K562 (cell line): ENCODE measurements at regions not wholly inside any gene's neighbourhood (a gene's known extent, or its start where the extent isn't known, plus 50 kb on each side); places are given as distances from the start of the nearest gene placed in this dataset.

Experiments
- CBFB ChIP-seq: sonication (generic); formaldehyde crosslinking; IDR thresholded peaks from 2 replicates; pipeline ENCODE4 v1.4.0; 2020; ENCODE audit warnings: mild to moderate bottlenecking, missing genetic modification reagents
- CC2D1A ChIP-seq: fragments of 450-650 bp; IDR thresholded peaks from 2 replicates; pipeline ENCODE4 v1.6.1; 2017; ENCODE audit warnings: mild to moderate bottlenecking
- CHAMP1 ChIP-seq: fragments of 450-650 bp; IDR thresholded peaks from 2 replicates; pipeline ENCODE4 v1.6.1; 2016; ENCODE audit warnings: mild to moderate bottlenecking
- CTCF ChIP-seq, 3 experiments: IDR thresholded peaks in 2 of 3; conservative IDR thresholded peaks in 1 of 3; 2 replicates each; pipeline ENCODE4 v1.5.1; 2011 to 2012; ENCODE audit warnings: low read length in 3 of 3, mild to moderate bottlenecking in 3 of 3, control low read depth in 2 of 3, improper control_type of control experiment in 1 of 3, inconsistent platforms in 1 of 3, low read depth in 1 of 3, mixed read lengths in 1 of 3, moderate library complexity in 1 of 3; ENCODE audit not compliant: insufficient read depth in 2 of 3
- EP300 ChIP-seq: IDR thresholded peaks from 2 replicates; pipeline ENCODE4 v1.6.1; 2012; ENCODE audit warnings: low read length, improper control_type of control experiment
- PATZ1 ChIP-seq: fragments of 250-450 bp; sonication (Bioruptor Pico); IDR thresholded peaks from 2 replicates; pipeline ENCODE4 v1.5.0; 2020; ENCODE audit warnings: mild to moderate bottlenecking, borderline replicate concordance
- POLR2A ChIP-seq: fragments of 450-650 bp; conservative IDR thresholded peaks from 2 replicates; pipeline ENCODE4 v1.6.1; 2016
- POLR2AphosphoS2 ChIP-seq: IDR thresholded peaks from 2 replicates; pipeline ENCODE4 v1.6.1; 2012; ENCODE audit warnings: low read length, improper control_type of control experiment
- SMARCC2 ChIP-seq: fragments of 450-650 bp; IDR thresholded peaks from 2 replicates; pipeline ENCODE4 v1.6.1; 2017; ENCODE audit warnings: antibody characterized with exemption, moderate library complexity, mild to moderate bottlenecking, low read depth
- STAG1 ChIP-seq: sonication (generic); formaldehyde crosslinking; IDR thresholded peaks from 2 replicates; pipeline ENCODE4 v1.5.0; 2020; ENCODE audit warnings: missing genetic modification reagents, borderline replicate concordance
- ZBTB12 ChIP-seq: fragments of 250-450 bp; sonication (Bioruptor Pico); IDR thresholded peaks from 2 replicates; pipeline ENCODE4 v1.4.0; 2020
- ZBTB49 ChIP-seq: sonication (generic); formaldehyde crosslinking; IDR thresholded peaks from 2 replicates; pipeline ENCODE4 v1.8.0; 2022; ENCODE audit warnings: missing genetic modification reagents, mild to moderate bottlenecking, borderline replicate concordance
- ZNF398 ChIP-seq: fragments of 250-450 bp; sonication (Bioruptor Pico); IDR thresholded peaks from 2 replicates; pipeline ENCODE4 v1.8.0; 2021; ENCODE audit warnings: moderate library complexity, mild to moderate bottlenecking, inconsistent platforms
- TF ChIP-seq, protein P1 (sequence below): conservative IDR thresholded peaks from 2 replicates; pipeline ENCODE4 v1.6.1; 2011; ENCODE audit warnings: low read depth, mild to moderate bottlenecking, low read length; ENCODE audit not compliant: control insufficient read depth

DNA sequence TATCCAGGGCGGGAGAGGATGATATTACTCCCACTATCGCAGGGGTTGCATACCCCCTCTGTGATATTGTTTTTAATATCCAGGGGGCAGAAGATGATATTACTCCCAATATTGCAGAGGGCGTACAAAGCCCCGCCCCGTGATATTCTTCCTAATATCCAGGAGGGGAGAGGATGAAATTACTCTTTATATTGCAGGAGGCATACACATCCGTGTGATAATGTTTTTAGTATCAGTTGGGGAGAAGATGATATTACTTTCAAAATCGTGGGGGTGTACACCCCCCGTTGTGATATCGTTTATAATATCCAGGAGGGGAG, 52.9 kb upstream of the OXA1L start:
- TF ChIP-seq POLR2A (no peak), CHAMP1 (no peak), ZBTB12 (CRISPR knock-in tag) (no peak), PATZ1 (CRISPR knock-in tag) (no peak), STAG1 (no peak), CTCF (IDR thresholded peaks at IDR 0.05 in 2 of 3, conservative IDR thresholded peaks at IDR 0.05 in 1 of 3; ENCODE audit: insufficient read depth in 2 of 3, low read depth in 1 of 3, low read length in 3 of 3) (no peak), CBFB (CRISPR knock-in tag) (no peak), EP300 (no peak), SMARCC2 (no peak), ZBTB49 (no peak), ZNF398 (CRISPR knock-in tag) (no peak), CC2D1A (no peak), POLR2AphosphoS2 (no peak)
- TF ChIP-seq, protein P1, sequence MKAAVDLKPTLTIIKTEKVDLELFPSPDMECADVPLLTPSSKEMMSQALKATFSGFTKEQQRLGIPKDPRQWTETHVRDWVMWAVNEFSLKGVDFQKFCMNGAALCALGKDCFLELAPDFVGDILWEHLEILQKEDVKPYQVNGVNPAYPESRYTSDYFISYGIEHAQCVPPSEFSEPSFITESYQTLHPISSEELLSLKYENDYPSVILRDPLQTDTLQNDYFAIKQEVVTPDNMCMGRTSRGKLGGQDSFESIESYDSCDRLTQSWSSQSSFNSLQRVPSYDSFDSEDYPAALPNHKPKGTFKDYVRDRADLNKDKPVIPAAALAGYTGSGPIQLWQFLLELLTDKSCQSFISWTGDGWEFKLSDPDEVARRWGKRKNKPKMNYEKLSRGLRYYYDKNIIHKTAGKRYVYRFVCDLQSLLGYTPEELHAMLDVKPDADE, result no peak
